HFFc6 (cell line): ENCODE measurements at regions not wholly inside any gene's neighbourhood (a gene's known extent, or its start where the extent isn't known, plus 50 kb on each side); places are given as distances from the start of the nearest gene placed in this dataset.

ENCODE experiments used
- DNase-seq: peaks from one replicate; pipeline ENCODE4 v3.0.0-alpha.2; 2018
- H3K27ac Mint-ChIP-seq: 2 replicates; pipeline ENCODE4 v1.8.0; 2020; ENCODE audit warnings: mild to moderate bottlenecking, mixed read lengths
- H3K27me3 Mint-ChIP-seq: 2 replicates; pipeline ENCODE4 v1.8.0; 2021; ENCODE audit warnings: mild to moderate bottlenecking, moderate library complexity, mixed read lengths; ENCODE audit not compliant: insufficient read depth
- H3K36me3 Mint-ChIP-seq: 2 replicates; pipeline ENCODE4 v1.8.0; 2021; ENCODE audit warnings: low read depth, mixed read lengths
- H3K4me1 Mint-ChIP-seq: 2 replicates; pipeline ENCODE4 v1.8.0; 2020; ENCODE audit warnings: low read depth, mixed read lengths
- H3K4me3 Mint-ChIP-seq: 2 replicates; pipeline ENCODE4 v1.8.0; 2020; ENCODE audit warnings: mild to moderate bottlenecking, moderate library complexity, mixed read lengths
- H3K9me3 Mint-ChIP-seq: 2 replicates; pipeline ENCODE4 v1.8.0; 2020; ENCODE audit warnings: mild to moderate bottlenecking, mixed read lengths
- TF ChIP-seq, protein P1 (sequence below): fragments of 200-600 bp; sonication (generic); IDR thresholded peaks from 2 replicates; pipeline ENCODE4 v1.5.0; 2021; ENCODE audit warnings: antibody characterized with exemption, mild to moderate bottlenecking

DNA sequence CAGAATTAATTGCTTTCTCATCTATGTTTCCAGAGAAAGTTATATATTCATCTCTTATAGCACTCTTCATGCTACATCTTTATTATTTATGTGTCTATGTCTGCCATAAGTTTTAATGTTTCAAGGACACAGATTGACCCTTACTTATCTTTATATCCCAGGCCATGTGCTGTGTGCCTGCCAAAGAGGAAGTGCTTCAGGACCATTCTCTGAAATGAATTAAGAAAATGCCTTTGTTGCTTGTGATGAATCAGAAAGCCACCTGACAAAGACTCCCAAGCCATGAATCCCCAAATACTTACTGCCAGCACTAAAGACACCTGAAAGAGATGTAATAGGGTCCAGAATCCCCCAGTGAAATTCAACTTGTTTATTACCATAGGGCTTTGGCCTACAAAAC, 342.1 kb upstream of the C1orf87 start:
- Mint-ChIP-seq H3K9me3 (peaks cover 12% of the 10 kb centered on the region), H3K4me1 (no peaks in the 10 kb centered on the region), H3K27ac (no peak overlapping the region), H3K4me3 (no peak overlapping the region), H3K27me3 (no peaks in the 10 kb centered on the region; the same call in none of the 2 replicates), H3K36me3 (no peaks in the 10 kb centered on the region)
- TF ChIP-seq, protein P1, sequence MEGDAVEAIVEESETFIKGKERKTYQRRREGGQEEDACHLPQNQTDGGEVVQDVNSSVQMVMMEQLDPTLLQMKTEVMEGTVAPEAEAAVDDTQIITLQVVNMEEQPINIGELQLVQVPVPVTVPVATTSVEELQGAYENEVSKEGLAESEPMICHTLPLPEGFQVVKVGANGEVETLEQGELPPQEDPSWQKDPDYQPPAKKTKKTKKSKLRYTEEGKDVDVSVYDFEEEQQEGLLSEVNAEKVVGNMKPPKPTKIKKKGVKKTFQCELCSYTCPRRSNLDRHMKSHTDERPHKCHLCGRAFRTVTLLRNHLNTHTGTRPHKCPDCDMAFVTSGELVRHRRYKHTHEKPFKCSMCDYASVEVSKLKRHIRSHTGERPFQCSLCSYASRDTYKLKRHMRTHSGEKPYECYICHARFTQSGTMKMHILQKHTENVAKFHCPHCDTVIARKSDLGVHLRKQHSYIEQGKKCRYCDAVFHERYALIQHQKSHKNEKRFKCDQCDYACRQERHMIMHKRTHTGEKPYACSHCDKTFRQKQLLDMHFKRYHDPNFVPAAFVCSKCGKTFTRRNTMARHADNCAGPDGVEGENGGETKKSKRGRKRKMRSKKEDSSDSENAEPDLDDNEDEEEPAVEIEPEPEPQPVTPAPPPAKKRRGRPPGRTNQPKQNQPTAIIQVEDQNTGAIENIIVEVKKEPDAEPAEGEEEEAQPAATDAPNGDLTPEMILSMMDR = no peak
- DNase-seq = no peak

DNA sequence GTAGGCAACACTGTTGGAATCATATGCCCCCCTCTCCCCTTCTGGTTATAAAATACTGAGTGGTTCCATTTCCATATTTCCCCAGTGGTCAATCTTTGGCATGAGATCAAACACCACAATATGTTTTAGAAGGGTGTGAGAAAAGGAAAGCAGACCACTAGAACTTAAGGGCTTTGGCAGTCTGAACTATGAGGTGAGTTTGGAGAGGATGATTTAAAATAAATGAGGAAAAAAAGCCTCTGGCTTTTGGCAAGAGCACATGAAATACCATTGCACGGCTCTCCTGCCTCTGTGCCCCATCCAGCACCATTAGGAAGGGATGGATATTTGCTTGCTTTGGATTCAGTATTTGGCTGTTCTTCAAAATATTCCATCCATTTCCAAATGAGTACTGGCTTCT, 339.5 kb upstream of the C1orf87 start:
- Mint-ChIP-seq H3K9me3 (peaks cover 20% of the 10 kb centered on the region), H3K36me3 (no peaks in the 10 kb centered on the region), H3K4me1 (no peaks in the 10 kb centered on the region), H3K27ac (no peak overlapping the region), H3K27me3 (no peaks in the 10 kb centered on the region; the same call in none of the 2 replicates), H3K4me3 (no peak overlapping the region)
- no peak for DNase-seq
- TF ChIP-seq, protein P1 = no peak

DNA sequence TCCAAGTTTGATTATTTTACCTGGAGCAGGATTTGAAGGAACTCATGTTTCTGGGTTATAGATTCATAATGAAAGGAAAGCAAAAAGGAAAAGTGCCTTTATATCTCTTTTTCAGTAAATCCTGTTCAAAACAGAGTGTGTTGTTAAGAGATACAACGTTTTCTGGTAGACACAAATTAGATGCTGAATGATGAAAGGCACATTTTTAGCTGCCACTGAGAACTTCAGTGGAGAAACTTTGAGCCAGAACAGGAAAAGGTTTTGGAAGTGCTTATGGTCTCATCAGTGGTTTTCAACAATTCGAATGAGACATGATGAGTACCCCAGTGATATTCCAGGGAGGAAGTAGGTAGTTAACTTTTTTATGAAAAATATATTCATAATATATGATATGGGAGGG, 338.0 kb upstream of the C1orf87 start:
- no peaks in the 10 kb centered on the region for H3K36me3 Mint-ChIP-seq
- no peaks in the 10 kb centered on the region for H3K4me1 Mint-ChIP-seq
- no peak for DNase-seq
- H3K9me3 Mint-ChIP-seq = peaks cover 20% of the 10 kb centered on the region
- H3K27me3 Mint-ChIP-seq = no peaks in the 10 kb centered on the region; the same call in 1 of the 2 replicates
- TF ChIP-seq, protein P1 = no peak
- no peak overlapping the region for H3K4me3 Mint-ChIP-seq
- no peak overlapping the region for H3K27ac Mint-ChIP-seq

- Mint-ChIP-seq H3K9me3 (peaks cover 3% of the 10 kb centered on the region; the same call in 1 of the 2 replicates), H3K36me3 (no peaks in the 10 kb centered on the region), H3K4me1 (no peaks in the 10 kb centered on the region), H3K27ac (no peak overlapping the region), H3K4me3 (no peak overlapping the region), H3K27me3 (no peaks in the 10 kb centered on the region)
- no peak for DNase-seq
- TF ChIP-seq, protein P1 = no peak
Observed at GRCh38 chr1:60402816-60403215, 329.2 kb upstream of the C1orf87 start.

GRCh38 chr1:60402216-60402615, 328.6 kb upstream of the C1orf87 start:
- Mint-ChIP-seq H3K27ac (no peak overlapping the region), H3K36me3 (no peaks in the 10 kb centered on the region), H3K4me1 (no peaks in the 10 kb centered on the region), H3K27me3 (no peaks in the 10 kb centered on the region), H3K4me3 (no peak overlapping the region), H3K9me3 (peaks cover 3% of the 10 kb centered on the region; the same call in 1 of the 2 replicates)
- no peak for DNase-seq
- TF ChIP-seq, protein P1 = no peak

GRCh38 chr1:60394436-60394835, 320.9 kb upstream of the C1orf87 start:
- Mint-ChIP-seq H3K36me3 (no peaks in the 10 kb centered on the region), H3K27me3 (no peaks in the 10 kb centered on the region)
- TF ChIP-seq, protein P1 = no peak

More at GRCh38 chr1:60394436-60394835, 320.9 kb upstream of the C1orf87 start:
- no peak for DNase-seq
- Mint-ChIP-seq H3K4me1 (no peaks in the 10 kb centered on the region), H3K27ac (no peak overlapping the region), H3K4me3 (no peak overlapping the region), H3K9me3 (peaks cover 18% of the 10 kb centered on the region)
